Osteocyte (in vitro differentiated cells): ENCODE measurements at regions not wholly inside any gene's neighbourhood (a gene's known extent, or its start where the extent isn't known, plus 50 kb on each side); places are given as distances from the start of the nearest gene placed in this dataset.

Experiments used
- DNase-seq: peaks from one replicate; pipeline ENCODE4 v3.0.0; 2021; ENCODE audit warnings: mixed read lengths; ENCODE audit not compliant: unreplicated experiment; ENCODE audit errors: extremely low spot score
- H3K27ac Mint-ChIP-seq: one replicate; pipeline ENCODE4 v1.8.0; 2021; ENCODE audit warnings: mild to moderate bottlenecking, mixed read lengths; ENCODE audit not compliant: unreplicated experiment
- H3K27me3 Mint-ChIP-seq: one replicate; pipeline ENCODE4 v1.8.0; 2021; ENCODE audit warnings: mixed read lengths; ENCODE audit not compliant: unreplicated experiment
- H3K36me3 Mint-ChIP-seq: one replicate; pipeline ENCODE4 v1.8.0; 2021; ENCODE audit warnings: mixed read lengths; ENCODE audit not compliant: unreplicated experiment
- H3K4me1 Mint-ChIP-seq: one replicate; pipeline ENCODE4 v1.8.0; 2021; ENCODE audit warnings: mixed read lengths; ENCODE audit not compliant: unreplicated experiment
- H3K4me3 Mint-ChIP-seq: one replicate; pipeline ENCODE4 v1.8.0; 2021; ENCODE audit warnings: mild to moderate bottlenecking, moderate library complexity, mixed read lengths; ENCODE audit not compliant: unreplicated experiment
- H3K9me3 Mint-ChIP-seq: one replicate; pipeline ENCODE4 v1.8.0; 2021; ENCODE audit warnings: mixed read lengths; ENCODE audit not compliant: unreplicated experiment
- CTCF ChIP-seq: fragments of 200-600 bp; sonication (generic); IDR thresholded peaks from 2 replicates; pipeline ENCODE4 v1.5.0; 2021; ENCODE audit warnings: antibody characterized with exemption, mild to moderate bottlenecking, moderate library complexity

- H3K4me3 Mint-ChIP-seq: no peak overlapping the region
- peaks cover 2% of the 10 kb centered on the region for H3K4me1 Mint-ChIP-seq
- no peak for TF ChIP-seq CTCF
- H3K9me3 Mint-ChIP-seq: no peaks in the 10 kb centered on the region
- H3K27me3 Mint-ChIP-seq: no peaks in the 10 kb centered on the region
- no peaks in the 10 kb centered on the region for H3K36me3 Mint-ChIP-seq
- DNase-seq: no peak
- no peak overlapping the region for H3K27ac Mint-ChIP-seq
These were observed 979.7 kb upstream of the SLC10A2 start for GRCh38 chr13:104045907-104046306.

- Mint-ChIP-seq H3K36me3 (no peaks in the 10 kb centered on the region), H3K27ac (no peak overlapping the region), H3K4me3 (no peak overlapping the region), H3K4me1 (peaks cover 2% of the 10 kb centered on the region), H3K27me3 (no peaks in the 10 kb centered on the region), H3K9me3 (no peaks in the 10 kb centered on the region)
- no peak for DNase-seq
- no peak for TF ChIP-seq CTCF
These were observed 977.0 kb upstream of the SLC10A2 start for GRCh38 chr13:104043184-104043583.

GRCh38 chr13:104034891-104035290 is 968.7 kb upstream of the SLC10A2 start:
- DNase-seq: no peak
- Mint-ChIP-seq H3K36me3 (no peaks in the 10 kb centered on the region), H3K27ac (no peak overlapping the region), H3K9me3 (no peaks in the 10 kb centered on the region), H3K4me1 (no peaks in the 10 kb centered on the region), H3K27me3 (no peaks in the 10 kb centered on the region), H3K4me3 (no peak overlapping the region)
- no peak for TF ChIP-seq CTCF

GRCh38 chr13:104025303-104025702 is 959.1 kb upstream of the SLC10A2 start:
- no peaks in the 10 kb centered on the region for H3K36me3 Mint-ChIP-seq
- no peak for TF ChIP-seq CTCF
- no peaks in the 10 kb centered on the region for H3K27me3 Mint-ChIP-seq
- no peaks in the 10 kb centered on the region for H3K4me1 Mint-ChIP-seq
- H3K9me3 Mint-ChIP-seq: peaks cover 12% of the 10 kb centered on the region
- H3K4me3 Mint-ChIP-seq: no peak overlapping the region
- DNase-seq: no peak
- H3K27ac Mint-ChIP-seq: no peak overlapping the region

- no peak overlapping the region for H3K4me3 Mint-ChIP-seq
- no peak for TF ChIP-seq CTCF
- H3K9me3 Mint-ChIP-seq: peaks cover 12% of the 10 kb centered on the region
- DNase-seq: no peak
- no peaks in the 10 kb centered on the region for H3K4me1 Mint-ChIP-seq
- no peak overlapping the region for H3K27ac Mint-ChIP-seq
- no peaks in the 10 kb centered on the region for H3K36me3 Mint-ChIP-seq
- no peaks in the 10 kb centered on the region for H3K27me3 Mint-ChIP-seq
These were observed 958.4 kb upstream of the SLC10A2 start for GRCh38 chr13:104024416-104025170.
